MV-4-11 (cell line): ENCODE measurements at regions not wholly inside any gene's neighbourhood (a gene's known extent, or its start where the extent isn't known, plus 50 kb on each side); places are given as distances from the start of the nearest gene placed in this dataset.
"Not testable (repeated sequence)": the region's sequence is repeated elsewhere in the genome, so short reads cannot be mapped to it uniquely, and the experiment has no call there.

ENCODE experiments used
- DNase-seq: peaks from one replicate; lab custom pipeline; 2025; lab: John Stamatoyannopoulos, UW

DNA sequence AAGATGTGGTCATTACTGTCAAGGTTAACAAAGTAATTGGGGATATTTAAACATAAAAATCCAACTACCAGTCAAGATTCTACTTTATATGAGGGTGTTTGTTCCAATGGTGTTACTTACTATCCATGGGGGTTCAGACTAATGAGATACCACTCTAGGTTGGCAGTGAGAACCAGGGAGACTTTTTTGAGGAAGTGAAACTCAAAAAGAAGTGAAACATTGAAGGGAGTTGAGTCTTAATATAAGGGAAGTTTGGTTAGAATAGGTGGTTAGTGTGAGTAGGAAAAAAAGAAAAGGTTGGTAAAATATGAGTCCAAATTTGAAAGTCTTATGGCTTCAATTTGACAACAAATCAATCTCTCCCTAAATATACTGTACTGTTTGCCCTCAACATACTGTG is 123.6 kb upstream of the ANK3 start:
- DNase-seq, result peak; percentile 3

DNA sequence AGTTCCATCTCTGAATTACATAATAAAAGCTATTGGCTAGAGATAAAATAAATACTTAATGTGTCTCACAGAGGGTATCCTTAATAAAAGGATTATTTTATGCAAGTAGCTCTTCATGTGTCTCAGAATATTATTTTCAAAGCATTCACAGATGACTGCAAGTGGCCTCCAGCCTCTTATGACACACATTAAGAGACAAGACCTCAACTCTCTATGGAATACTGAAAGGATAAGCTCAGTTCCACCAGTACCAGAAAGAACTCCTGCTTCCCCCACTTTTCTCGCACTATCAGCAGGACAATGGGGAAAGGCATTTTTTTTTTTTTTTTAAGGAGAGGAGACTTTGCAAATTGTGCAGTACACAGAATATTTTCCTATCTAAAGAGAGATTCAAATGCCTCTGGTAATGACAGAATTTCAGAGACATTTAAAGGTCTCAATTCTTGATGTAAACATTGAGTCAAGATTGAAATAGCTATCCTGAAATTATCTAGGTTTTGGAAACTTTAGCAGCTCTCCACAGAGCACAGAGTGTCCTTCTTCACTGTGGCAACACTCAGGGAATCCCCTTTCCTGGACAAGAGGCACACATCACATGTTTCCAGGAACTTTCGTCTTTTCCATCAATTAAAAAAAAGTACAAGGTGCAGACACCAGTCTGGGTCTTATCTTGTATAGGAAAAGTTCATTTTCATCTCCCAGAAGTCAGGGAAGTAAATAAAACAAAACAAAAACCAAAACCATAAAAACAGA is 122.0 kb upstream of the ANK3 start:
- no peak for DNase-seq

DNA sequence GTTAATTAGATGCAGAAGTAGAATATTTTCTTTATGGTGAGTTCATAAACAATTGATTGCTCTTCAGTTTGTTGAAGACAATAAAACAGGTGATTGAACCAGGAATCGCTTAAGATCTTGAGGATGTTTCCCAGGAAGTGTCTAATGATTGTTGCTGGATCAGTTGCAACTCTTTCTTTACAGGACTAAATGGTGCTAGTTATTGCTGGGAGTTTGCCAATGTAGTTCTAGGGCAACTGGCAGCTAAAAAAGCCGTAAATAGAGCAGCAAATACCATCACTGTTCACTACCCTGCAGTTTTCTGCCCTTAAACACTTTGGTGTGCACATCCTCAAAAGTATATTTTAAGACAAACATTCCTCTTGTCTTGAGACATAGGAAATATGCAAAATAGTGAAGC is 119.2 kb upstream of the ANK3 start:
- no peak for DNase-seq

DNA sequence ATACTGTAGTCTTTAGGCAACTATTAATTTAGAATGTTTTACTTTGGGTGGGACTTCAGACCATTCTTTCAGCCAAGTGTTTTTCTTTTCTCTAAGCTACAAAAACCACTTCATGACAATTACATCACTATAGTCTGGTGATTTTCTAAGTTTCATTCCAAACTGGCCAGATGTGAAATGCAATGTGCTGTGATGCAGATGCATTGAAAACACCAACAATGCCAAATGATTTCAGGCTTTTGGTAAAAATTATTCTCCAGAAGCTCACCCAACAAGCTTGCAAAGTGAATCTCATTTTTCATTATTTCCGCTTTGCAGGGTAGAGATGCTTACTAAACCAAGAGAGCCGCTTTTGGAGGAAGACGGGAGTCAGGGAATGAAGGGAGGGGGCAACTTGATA is 118.4 kb upstream of the ANK3 start:
- DNase-seq, result no peak

DNA sequence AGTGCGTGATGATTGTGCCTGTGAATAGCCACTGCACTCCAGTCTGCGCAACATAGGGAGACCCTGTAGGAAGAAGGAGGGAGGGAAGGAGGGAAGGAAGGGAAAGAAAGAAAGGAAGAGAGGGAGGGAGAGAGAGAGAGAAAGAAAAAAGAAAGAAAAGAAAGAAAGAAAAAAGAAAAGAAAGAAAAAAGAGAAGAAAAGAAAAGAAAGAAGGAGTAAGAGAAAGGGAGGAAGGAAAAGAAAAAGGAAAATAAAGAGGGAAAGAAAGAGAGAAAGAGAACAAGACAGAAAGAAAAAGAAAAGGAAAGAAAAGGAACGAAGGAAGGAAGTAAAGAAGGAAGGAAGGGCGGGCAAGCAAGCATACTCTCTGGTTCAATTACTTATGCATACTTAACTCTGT is 112.9 kb upstream of the ANK3 start:
- no peak for DNase-seq

DNA sequence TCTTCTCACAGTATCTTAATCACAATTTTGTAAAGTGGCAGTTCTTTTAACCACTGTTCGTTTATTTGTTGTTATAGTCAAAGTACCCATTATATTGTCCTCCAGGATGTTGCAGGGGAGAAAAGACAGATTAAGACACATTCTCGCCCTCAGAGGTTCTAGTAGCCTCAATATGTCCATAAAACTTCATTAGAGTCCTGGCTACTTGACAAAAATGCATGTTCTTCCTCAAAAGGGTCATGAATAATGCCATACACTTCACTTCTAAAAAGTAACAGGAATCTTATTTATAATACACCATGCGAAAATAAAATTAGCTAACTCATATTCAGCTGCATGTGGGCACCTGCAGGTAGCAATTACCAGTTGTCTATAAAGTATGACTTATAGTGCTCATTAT is 109.3 kb upstream of the ANK3 start:
- no peak for DNase-seq

DNA sequence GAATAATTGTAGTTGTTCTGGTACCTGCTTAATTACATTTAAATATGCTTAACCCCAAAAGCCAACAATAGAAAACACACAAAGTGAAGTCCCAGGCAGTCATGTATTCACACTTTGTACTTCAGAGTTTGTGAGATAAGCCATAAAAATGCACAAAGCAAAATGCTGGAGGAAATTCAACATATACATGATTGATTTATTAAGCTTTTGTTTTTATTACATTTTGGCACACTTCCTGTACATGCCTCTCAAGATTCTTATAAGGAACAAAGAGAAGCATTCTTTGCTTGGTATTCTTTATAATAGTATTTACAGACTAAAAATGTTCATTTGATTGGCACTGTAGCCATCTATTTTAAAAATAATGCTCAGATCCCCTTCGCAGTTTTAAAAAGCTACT is 107.7 kb upstream of the ANK3 start:
- no peak for DNase-seq

DNA sequence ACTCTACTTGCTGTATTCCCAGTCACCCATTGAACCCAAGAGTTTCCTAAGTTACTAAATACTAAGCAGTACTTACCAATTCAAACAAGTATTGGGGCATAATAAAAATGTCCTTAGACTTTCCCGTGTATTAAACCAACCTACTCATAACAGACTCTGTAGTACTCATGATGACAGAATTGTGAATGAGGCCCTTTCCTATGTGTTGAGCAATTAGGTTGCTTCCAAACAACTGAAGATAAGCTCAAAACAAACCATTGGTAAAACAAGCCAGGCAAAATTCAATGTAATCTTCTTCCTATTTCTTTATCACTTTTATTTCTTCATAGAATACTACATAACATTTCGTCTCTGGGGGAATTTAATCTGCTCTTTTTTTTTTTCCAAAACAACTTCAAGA is 106.5 kb upstream of the ANK3 start:
- DNase-seq, result no peak

DNA sequence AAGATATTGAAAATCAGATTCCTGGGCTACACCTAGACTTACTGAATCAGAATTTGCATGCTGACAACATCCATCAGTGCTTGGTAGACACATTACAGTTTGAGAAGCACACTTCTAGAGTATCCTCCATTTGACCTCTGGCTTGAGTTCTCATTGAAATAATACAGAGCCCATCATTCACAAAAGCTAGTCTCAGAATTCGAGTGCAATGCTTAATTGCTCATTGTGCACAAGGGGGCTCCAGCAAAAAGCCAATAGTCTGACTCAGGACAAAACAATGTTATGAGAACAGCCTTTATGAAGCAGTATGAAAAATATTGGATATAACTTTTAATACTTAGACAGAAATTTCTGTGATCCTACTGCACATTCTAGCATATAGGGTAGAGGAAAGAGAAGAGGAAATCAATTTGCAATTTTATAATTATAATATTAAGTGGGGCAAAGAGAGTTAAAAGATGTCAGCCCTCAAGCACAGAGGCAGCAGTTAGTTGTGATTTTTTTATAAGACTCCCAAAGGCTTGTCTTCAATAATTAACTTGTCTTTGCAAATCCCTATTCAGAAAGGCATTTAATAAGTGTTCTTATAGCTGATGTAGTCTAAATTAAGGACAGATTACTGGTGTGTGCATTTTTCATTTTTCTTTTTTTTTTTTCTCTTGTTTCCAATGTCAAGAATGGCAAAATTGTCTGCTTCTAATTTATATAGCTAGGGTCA is 105.8 kb upstream of the ANK3 start:
- DNase-seq, result no peak

DNA sequence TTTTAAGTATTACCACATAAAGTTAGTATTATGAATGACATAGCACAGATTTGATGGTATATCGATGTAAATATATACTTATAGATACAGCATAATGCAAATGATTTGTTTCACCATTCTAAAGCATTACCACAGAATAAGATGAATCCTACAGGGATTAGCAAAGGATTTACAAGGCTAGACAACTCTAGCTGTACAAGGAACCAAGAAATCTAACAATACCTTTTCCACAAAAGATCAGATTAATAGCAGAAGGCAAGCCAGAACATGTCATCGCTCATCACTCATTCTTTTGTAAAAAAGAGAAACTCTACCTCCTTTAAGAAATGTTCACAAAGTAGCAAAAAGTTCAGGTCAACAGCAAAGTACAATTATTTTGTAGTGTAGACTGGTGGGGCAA is 105.1 kb upstream of the ANK3 start:
- no peak for DNase-seq

DNA sequence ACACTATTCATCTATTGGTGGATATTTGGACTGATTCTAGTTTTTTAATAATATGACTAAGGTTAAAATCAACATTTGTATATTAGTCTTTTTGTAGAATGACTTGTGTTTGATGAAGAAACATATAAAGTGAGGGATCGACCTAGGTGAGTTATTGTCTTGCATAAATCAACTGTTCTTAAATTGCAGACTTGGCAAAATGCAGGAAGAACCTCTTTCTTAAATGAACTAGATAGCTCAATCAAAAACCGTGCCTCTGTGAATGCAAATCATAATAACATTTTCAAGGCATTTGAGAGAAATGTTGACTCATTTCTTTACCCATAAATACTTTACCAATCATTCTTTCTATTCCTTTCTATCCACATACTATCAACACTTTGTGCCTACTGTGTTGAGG is 101.5 kb upstream of the ANK3 start:
- DNase-seq, result no peak

DNA sequence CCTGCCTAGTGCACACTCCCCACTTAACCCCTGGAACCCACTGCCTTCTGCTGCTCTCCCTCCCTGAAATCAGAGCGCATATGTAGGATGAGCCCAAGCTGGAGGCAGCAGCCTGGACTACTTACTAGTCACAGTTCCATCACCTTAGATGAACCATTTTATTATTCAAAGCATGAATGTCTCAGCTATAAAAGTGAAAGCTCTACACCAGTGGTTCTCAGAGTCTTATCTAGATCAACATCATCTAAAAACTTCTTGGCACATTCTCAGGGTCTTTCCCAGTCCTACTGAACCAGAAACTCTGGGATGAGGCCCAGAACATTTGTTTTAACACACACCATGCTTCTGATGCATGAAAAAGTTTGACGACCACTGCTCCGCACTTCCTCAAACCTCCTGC is 100.3 kb upstream of the ANK3 start:
- DNase-seq, result no peak

DNA sequence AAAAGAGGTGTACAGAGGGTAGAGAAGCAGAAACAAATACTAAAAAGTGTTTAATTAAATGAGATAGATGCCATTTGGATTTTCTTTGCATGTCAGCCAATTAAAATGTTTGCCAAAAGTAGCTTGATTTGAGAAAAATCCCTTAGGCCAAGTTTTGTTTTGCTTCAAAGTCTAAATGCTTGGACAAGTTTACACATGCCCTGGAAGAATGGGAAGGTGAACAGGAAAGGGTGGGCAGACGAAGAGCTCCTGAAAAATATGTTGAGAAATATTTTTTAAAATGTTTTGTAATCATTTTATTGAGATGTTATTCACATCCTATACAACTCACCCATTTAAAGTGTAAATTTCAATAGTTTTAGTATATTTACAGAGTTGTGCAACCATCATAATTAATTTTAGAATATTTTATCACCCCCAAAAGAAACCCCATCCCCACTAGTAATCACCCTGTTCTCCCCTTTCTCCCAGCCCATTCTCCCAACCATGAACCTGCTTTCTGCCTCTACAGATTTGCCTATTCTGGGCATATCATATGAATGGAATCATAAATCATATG is 98.5 kb upstream of the ANK3 start:
- DNase-seq, result no peak

DNA sequence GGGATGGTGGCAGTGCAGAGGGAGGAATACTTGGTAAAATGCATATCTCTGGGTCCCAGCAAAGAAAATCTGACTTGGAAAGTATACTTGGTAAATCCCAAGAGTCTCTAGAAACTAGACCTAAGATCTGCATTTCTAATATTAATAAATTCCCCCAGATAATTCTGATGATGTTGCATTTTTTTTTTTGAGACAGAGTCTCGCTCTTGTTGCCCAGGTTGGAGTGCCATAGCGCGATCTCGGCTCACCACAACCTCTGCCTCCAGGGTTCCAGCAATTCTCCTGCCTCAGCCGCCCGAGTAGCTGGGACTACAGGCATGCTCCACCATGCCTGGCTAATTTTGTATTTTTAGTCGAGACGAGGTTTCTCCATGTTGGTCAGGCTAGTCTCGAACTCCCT is 97.9 kb upstream of the ANK3 start:
- no peak for DNase-seq

DNA sequence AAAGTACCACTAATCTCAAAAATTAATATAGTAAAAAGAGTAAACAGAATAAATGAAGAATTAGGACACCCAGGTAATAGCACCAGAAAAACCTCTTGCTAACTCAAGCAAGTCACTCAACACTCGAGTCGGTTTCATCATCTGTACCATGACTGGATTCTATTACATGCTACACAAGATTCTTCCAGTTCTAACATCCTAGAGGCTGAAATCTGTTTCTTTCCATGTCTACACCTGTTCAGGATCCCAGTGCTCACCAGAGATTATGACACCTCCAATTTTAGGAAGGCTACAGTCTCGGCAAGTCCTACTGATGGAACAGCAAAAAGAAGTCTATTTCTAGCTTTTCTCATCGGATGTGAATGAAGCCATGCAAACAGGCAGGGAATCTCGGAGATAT is 95.3 kb upstream of the ANK3 start:
- DNase-seq, result no peak

DNA sequence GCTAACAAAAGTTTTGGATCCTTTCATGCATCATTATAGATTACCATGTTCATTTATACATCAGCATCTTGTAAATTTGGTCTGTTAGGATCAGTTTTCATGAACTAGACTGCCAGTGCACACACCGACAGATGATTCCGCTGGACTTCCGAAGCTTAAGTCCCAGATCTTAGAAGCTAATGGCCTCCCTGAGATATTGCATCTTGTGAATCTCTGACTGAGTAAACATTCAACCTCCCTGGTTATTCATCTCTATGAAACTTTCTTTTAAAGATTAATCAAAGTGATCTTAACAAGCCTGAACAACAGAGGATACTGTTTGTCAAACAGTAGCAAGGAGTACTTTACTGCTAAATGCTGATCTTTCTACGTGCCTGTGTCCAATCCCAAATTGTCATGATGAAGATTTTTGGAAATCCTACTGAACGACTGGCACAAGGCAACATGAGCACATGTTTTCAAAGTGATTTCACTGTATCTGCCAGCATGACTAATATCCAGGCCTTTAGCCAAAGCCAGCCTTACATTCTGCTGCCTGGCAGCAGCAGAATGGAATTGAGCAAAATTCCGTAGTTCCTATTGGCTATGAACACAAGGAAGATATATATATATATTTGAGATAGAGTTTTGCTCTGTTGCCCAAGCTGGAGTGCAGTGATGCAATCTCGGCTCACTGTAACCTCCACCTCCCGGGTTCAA is 91.3 kb upstream of the ANK3 start:
- DNase-seq, result no peak

DNA sequence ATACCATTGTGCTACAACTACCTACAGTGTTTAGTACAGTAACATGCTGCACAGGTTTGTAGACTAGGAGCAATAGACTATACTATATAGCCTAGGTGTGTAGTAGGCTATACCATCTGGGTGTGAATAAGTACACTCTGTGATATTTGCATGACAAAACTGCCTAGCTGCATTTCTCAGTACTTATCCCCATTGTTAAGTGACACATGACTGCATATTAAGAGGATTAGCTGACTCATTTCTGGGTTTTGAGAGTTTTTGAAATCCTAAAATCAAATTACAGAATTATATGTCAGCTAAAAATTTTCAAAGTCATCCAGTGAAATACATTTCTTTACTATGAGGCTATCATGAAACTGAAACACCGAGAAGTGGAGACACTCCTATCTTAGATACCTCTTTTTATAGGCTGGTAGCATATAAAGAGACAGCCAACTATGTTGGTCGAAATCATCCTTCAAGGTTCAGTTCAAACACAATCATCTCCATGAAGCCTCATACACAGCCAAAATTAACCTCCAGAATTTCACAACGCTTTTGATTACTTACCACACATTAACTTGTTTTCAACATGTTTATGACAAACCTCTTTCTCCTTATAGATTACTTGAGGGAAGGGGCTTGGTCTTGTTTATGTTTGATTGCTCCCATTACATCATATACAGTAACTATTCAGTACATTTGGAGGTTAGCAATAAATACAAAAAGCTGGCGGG is 89.8 kb upstream of the ANK3 start:
- DNase-seq, result no peak

DNA sequence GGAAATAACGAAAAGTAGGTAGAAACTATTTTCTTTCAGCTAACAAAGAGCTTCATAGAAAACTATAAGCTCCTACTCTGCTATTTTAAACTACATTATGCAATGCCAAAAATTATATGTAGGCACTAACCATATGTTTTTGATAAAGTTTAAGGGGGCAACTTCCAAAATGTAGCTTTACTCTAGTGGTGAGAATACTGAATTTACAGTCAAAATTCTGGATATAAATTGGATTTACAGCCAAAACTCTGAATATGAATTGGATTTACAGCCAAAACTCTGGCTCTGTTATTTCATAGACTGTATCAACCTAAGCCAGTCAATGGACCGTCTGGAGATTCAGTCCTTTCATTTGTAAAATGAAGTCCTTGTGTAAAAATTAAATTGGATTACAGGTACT is 86.8 kb upstream of the ANK3 start:
- no peak for DNase-seq

DNA sequence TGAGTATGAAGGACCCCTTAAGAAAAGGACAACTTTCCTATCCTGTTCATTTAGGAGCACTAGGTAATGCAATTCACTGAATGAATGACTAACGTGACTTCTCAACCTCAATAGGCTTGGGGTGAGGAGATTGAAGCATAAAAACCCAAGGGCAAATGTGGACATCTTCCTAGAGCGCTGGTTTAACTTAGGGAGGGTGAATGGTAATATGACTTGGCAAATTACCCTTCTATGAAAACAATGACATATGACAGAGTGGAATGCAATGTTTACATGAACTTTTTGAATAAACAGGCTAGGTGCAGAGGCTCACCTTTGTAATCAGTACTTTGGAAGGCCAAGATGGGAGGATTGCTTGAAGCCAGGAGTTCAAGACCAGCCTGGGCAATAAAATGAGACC is 83.9 kb upstream of the ANK3 start:
- DNase-seq, result no peak

DNA sequence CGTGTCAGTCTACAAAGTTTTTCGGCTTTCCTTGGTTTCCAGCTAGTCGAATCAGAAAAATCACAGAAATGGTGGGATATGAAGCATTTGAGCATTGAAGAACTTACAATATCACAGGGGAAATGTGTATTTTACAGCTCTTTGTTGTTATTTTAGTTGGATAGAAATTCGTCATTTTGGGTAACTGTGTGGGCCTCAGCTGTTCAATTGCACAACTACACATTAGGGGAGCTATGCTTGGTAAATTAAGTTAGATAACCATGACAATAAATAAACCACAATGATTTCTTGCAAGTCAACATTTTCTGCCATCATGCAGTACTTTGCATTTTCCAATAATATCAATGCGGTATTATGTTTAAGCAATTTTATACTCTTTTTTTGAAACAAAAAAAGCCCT is 80.4 kb upstream of the ANK3 start:
- no peak for DNase-seq

DNA sequence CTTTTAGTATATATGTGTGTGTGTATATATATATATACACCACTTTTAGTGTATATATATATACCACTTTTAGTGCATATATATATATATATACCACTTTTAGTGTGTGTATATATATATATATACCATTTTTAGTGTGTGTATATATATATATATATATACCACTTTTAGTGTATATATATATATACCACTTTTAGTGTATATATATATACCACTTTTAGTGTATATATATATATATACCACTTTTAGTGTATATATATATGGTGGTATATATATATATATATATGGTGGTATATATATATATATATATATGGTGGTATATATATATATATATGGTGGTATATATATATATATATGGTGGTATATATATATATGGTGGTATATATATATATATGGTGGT is 79.5 kb upstream of the ANK3 start:
- not testable (repeated sequence) for DNase-seq

DNA sequence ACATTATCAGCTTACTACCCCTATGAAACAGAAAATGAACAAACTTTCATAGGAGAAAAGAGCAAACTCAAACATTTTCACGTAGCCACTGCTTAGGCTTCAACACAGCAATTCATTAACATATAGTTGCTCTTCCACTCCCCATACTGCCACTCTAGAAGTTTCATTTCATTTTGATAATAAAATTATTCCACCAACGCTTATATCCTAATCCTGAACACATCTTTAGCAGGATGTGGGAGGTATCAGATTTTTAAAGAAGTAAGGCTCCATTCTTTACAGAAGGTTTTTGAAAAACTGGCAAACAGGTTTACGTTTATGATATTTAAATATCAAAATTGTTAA is 77.5 kb upstream of the ANK3 start:
- no peak for DNase-seq
